WTC11 (cell line): ENCODE measurements at regions not wholly inside any gene's neighbourhood (a gene's known extent, or its start where the extent isn't known, plus 50 kb on each side); places are given as distances from the start of the nearest gene placed in this dataset.

Source experiments
- ATAC-seq: fragments of 200-7000 bp; cut with Tn5 transposase; 2 replicates; pipeline ENCODE4 v1.10.0; 2021; ENCODE audit warnings: mild to moderate bottlenecking, moderate library complexity
- CTCF ChIA-PET: fragments of 300-600 bp; sonication (Branson Sonifier 250); formaldehyde crosslinking; loops from one replicate; lab custom pipeline; 2021; ENCODE audit warnings: antibody characterized with exemption; lab: Charles Lee
- POLR2A ChIA-PET: fragments of 350-600 bp; sonication (Branson Sonifier 250); formaldehyde crosslinking; loops from one replicate; lab custom pipeline; 2021; ENCODE audit warnings: antibody characterized with exemption; lab: Charles Lee
- DNase-seq: peaks from one replicate; pipeline ENCODE4 v3.0.0; 2021; ENCODE audit warnings: low spot score
- H3K27ac Mint-ChIP-seq: 2 replicates; pipeline ENCODE4 v1.8.0; 2021; ENCODE audit warnings: mixed read lengths
- H3K27me3 Mint-ChIP-seq: 2 replicates; pipeline ENCODE4 v1.8.0; 2021; ENCODE audit warnings: low read depth, mild to moderate bottlenecking, moderate library complexity, mixed read lengths
- H3K36me3 Mint-ChIP-seq: 2 replicates; pipeline ENCODE4 v1.8.0; 2021; ENCODE audit warnings: mixed read lengths
- H3K4me1 Mint-ChIP-seq: 2 replicates; pipeline ENCODE4 v1.8.0; 2022; ENCODE audit warnings: mixed read lengths
- H3K4me3 Mint-ChIP-seq: 2 replicates; pipeline ENCODE4 v1.8.0; 2021; ENCODE audit warnings: mild to moderate bottlenecking, moderate library complexity, mixed read lengths
- H3K9me3 Mint-ChIP-seq: 2 replicates; pipeline ENCODE4 v1.8.0; 2021; ENCODE audit warnings: mixed read lengths
- EMX1 ChIP-seq: fragments of 250-450 bp; sonication (Bioruptor Pico); IDR thresholded peaks from 2 replicates; pipeline ENCODE4 v1.8.0; 2021; ENCODE audit warnings: mild to moderate bottlenecking
- OVOL2 ChIP-seq: fragments of 250-450 bp; sonication (Bioruptor Pico); IDR thresholded peaks from 2 replicates; pipeline ENCODE4 v1.9.0; 2021; ENCODE audit warnings: mild to moderate bottlenecking, borderline replicate concordance
- PRRX2 ChIP-seq: fragments of 250-450 bp; sonication (Bioruptor Pico); IDR thresholded peaks from 2 replicates; pipeline ENCODE4 v1.8.0; 2021; ENCODE audit warnings: mild to moderate bottlenecking
- RORB ChIP-seq: fragments of 250-450 bp; sonication (Bioruptor Pico); IDR thresholded peaks from 2 replicates; pipeline ENCODE4 v1.9.0; 2021; ENCODE audit warnings: mild to moderate bottlenecking
- USF2 ChIP-seq: sonication (generic); formaldehyde crosslinking; IDR thresholded peaks from 2 replicates; pipeline ENCODE4 v1.8.1; 2023; ENCODE audit warnings: mild to moderate bottlenecking, missing genetic modification reagents, moderate library complexity
- ZBTB43 ChIP-seq: sonication (generic); formaldehyde crosslinking; IDR thresholded peaks from 2 replicates; pipeline ENCODE4 v1.8.1; 2023; ENCODE audit warnings: mild to moderate bottlenecking, missing genetic modification reagents
- ZNF263 ChIP-seq: sonication (generic); formaldehyde crosslinking; IDR thresholded peaks from 2 replicates; pipeline ENCODE4 v1.8.1; 2022; ENCODE audit warnings: low read depth, mild to moderate bottlenecking, moderate library complexity, missing genetic modification reagents
- ZNF425 ChIP-seq: fragments of 250-450 bp; sonication (Bioruptor Pico); conservative IDR thresholded peaks from 2 replicates; pipeline ENCODE4 v1.9.0; 2021; ENCODE audit warnings: mild to moderate bottlenecking
- TF ChIP-seq, protein P1 (sequence below): sonication (generic); formaldehyde crosslinking; IDR thresholded peaks from 2 replicates; pipeline ENCODE4 v1.8.0; 2023; ENCODE audit warnings: missing genetic modification reagents, mild to moderate bottlenecking, borderline replicate concordance
- TF ChIP-seq, protein P2 (sequence below): fragments of 250-450 bp; sonication (Bioruptor Pico); IDR thresholded peaks from 2 replicates; pipeline ENCODE4 v1.9.0; 2021; ENCODE audit warnings: mild to moderate bottlenecking
- TF ChIP-seq, protein P3 (sequence below): sonication (generic); formaldehyde crosslinking; IDR thresholded peaks from 2 replicates; pipeline ENCODE4 v1.8.1; 2022; ENCODE audit warnings: missing genetic modification reagents, borderline replicate concordance
- TF ChIP-seq, protein P4 (sequence below): sonication (generic); formaldehyde crosslinking; IDR thresholded peaks from 2 replicates; pipeline ENCODE4 v1.8.1; 2022; ENCODE audit warnings: low read depth, missing genetic modification reagents, borderline replicate concordance

- no peak for TF ChIP-seq ZNF425 (CRISPR knock-in tag)
- TF ChIP-seq USF2 (CRISPR knock-in tag) = no peak
- no peak for TF ChIP-seq OVOL2 (CRISPR knock-in tag)
- TF ChIP-seq EMX1 = no peak
Observed at GRCh38 chr12:48414021-48414420, 58.3 kb upstream of the ANP32D start (continued).

GRCh38 chr12:48419116-48419935, 53.0 kb upstream of the ANP32D start:
- ATAC-seq (peak; percentile 67), DNase-seq (no peak)
- H3K27ac Mint-ChIP-seq = no peak overlapping the region
- POLR2A ChIA-PET = no interaction called here
- H3K4me3 Mint-ChIP-seq = no peak overlapping the region
- CTCF ChIA-PET = interaction anchor here (0.6 to 1.3 kb wide), 2 partner anchors 199 to 222 kb away, joined by 3 to 7 read pairs; no protein-coding TSS in a partner anchor
- peaks cover 17% of the 10 kb centered on the region for H3K4me1 Mint-ChIP-seq
- peaks cover 96% of the 10 kb centered on the region for H3K27me3 Mint-ChIP-seq
- peaks cover 4% of the 10 kb centered on the region; the same call in 1 of the 2 replicates for H3K9me3 Mint-ChIP-seq
- no peaks in the 10 kb centered on the region for H3K36me3 Mint-ChIP-seq
- TF ChIP-seq, protein P1, sequence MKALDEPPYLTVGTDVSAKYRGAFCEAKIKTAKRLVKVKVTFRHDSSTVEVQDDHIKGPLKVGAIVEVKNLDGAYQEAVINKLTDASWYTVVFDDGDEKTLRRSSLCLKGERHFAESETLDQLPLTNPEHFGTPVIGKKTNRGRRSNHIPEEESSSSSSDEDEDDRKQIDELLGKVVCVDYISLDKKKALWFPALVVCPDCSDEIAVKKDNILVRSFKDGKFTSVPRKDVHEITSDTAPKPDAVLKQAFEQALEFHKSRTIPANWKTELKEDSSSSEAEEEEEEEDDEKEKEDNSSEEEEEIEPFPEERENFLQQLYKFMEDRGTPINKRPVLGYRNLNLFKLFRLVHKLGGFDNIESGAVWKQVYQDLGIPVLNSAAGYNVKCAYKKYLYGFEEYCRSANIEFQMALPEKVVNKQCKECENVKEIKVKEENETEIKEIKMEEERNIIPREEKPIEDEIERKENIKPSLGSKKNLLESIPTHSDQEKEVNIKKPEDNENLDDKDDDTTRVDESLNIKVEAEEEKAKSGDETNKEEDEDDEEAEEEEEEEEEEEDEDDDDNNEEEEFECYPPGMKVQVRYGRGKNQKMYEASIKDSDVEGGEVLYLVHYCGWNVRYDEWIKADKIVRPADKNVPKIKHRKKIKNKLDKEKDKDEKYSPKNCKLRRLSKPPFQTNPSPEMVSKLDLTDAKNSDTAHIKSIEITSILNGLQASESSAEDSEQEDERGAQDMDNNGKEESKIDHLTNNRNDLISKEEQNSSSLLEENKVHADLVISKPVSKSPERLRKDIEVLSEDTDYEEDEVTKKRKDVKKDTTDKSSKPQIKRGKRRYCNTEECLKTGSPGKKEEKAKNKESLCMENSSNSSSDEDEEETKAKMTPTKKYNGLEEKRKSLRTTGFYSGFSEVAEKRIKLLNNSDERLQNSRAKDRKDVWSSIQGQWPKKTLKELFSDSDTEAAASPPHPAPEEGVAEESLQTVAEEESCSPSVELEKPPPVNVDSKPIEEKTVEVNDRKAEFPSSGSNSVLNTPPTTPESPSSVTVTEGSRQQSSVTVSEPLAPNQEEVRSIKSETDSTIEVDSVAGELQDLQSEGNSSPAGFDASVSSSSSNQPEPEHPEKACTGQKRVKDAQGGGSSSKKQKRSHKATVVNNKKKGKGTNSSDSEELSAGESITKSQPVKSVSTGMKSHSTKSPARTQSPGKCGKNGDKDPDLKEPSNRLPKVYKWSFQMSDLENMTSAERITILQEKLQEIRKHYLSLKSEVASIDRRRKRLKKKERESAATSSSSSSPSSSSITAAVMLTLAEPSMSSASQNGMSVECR (CRISPR knock-in tag) = no peak

DNA sequence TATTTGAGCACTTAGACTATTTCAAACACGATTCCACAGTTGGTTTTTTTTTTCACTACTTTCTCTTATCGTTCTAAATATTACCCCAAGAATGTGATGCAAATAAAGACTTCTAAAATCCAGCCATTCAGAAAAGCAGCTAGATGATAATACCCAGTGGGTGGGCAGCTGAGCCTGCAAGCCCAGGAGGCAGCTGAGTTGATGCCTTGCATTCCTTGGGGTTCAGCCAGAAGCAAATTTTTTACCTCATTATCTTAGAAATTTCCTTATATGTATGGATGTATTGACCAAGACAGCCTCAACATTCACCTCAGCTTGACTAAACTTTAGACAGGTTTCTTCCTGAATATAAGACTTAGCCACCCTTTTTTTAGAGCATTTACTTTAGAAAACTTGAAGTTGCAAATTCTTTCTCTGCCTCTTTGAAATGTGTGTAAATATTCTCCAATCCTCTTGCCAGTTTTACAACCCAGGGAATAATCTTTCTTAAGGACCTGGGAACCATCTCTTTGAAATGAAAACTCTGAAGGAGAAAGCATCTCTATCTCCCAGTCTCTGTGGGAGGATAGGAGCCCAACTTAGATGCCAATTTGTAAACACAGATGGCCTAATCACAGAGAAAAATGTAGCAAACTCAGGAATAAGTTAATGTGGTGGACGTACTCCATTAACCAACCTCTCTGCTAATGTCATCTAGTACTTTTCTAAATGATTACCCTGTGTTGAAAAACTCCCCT, 52.2 kb upstream of the ANP32D start:
- POLR2A ChIA-PET = no interaction called here
- H3K27ac Mint-ChIP-seq = no peak overlapping the region
- H3K36me3 Mint-ChIP-seq = no peaks in the 10 kb centered on the region
- TF ChIP-seq RORB (CRISPR knock-in tag) (no peak), ZNF425 (CRISPR knock-in tag) (no peak), PRRX2 (CRISPR knock-in tag) (no peak), ZNF263 (CRISPR knock-in tag) (no peak), ZBTB43 (CRISPR knock-in tag) (no peak)
- TF ChIP-seq, protein P2, sequence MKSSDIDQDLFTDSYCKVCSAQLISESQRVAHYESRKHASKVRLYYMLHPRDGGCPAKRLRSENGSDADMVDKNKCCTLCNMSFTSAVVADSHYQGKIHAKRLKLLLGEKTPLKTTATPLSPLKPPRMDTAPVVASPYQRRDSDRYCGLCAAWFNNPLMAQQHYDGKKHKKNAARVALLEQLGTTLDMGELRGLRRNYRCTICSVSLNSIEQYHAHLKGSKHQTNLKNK = no peak
- TF ChIP-seq, protein P3, sequence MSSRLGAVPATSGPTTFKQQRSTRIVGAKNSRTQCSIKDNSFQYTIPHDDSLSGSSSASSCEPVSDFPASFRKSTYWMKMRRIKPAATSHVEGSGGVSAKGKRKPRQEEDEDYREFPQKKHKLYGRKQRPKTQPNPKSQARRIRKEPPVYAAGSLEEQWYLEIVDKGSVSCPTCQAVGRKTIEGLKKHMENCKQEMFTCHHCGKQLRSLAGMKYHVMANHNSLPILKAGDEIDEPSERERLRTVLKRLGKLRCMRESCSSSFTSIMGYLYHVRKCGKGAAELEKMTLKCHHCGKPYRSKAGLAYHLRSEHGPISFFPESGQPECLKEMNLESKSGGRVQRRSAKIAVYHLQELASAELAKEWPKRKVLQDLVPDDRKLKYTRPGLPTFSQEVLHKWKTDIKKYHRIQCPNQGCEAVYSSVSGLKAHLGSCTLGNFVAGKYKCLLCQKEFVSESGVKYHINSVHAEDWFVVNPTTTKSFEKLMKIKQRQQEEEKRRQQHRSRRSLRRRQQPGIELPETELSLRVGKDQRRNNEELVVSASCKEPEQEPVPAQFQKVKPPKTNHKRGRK (CRISPR knock-in tag) = no peak
- TF ChIP-seq, protein P4, sequence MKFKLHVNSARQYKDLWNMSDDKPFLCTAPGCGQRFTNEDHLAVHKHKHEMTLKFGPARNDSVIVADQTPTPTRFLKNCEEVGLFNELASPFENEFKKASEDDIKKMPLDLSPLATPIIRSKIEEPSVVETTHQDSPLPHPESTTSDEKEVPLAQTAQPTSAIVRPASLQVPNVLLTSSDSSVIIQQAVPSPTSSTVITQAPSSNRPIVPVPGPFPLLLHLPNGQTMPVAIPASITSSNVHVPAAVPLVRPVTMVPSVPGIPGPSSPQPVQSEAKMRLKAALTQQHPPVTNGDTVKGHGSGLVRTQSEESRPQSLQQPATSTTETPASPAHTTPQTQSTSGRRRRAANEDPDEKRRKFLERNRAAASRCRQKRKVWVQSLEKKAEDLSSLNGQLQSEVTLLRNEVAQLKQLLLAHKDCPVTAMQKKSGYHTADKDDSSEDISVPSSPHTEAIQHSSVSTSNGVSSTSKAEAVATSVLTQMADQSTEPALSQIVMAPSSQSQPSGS (CRISPR knock-in tag) = no peak
- ATAC-seq (no peak), DNase-seq (no peak)
- H3K27me3 Mint-ChIP-seq = peaks cover 93% of the 10 kb centered on the region
- CTCF ChIA-PET = interaction anchor here (0.6 to 1.3 kb wide), 2 partner anchors 198 to 223 kb away, joined by 3 to 7 read pairs; no protein-coding TSS in a partner anchor
- H3K4me3 Mint-ChIP-seq = no peak overlapping the region
- peaks cover 17% of the 10 kb centered on the region for H3K4me1 Mint-ChIP-seq
- H3K9me3 Mint-ChIP-seq = peaks cover 4% of the 10 kb centered on the region; the same call in 1 of the 2 replicates
